OCI-LY1 (cell line): ENCODE measurements at regions not wholly inside any gene's neighbourhood (a gene's known extent, or its start where the extent isn't known, plus 50 kb on each side); places are given as distances from the start of the nearest gene placed in this dataset.

ENCODE experiments used
- H2AFZ ChIP-seq: fragments of 200-600 bp; sonication (generic), shearing (Covaris generic); 2 replicates; pipeline ENCODE4 v1.6.0; 2014; ENCODE audit warnings: antibody characterized with exemption, mild to moderate bottlenecking, low read length
- H3F3A ChIP-seq: fragments of 200-600 bp; sonication (generic), shearing (Covaris generic); 2 replicates; pipeline ENCODE4 v1.6.0; 2014; ENCODE audit warnings: mild to moderate bottlenecking, antibody characterized with exemption, low read length, moderate library complexity; ENCODE audit not compliant: insufficient read depth
- H3K27ac ChIP-seq: fragments of 200-600 bp; sonication (generic); 2 replicates; pipeline ENCODE4 v1.5.1; 2014; ENCODE audit warnings: low read length, mixed run types, mild to moderate bottlenecking, low read depth; ENCODE audit not compliant: poor library complexity, severe bottlenecking
- H3K27me3 ChIP-seq: fragments of 200-600 bp; sonication (generic); 2 replicates; pipeline ENCODE4 v1.6.0; 2014; ENCODE audit warnings: antibody characterized with exemption, mild to moderate bottlenecking, low read length, moderate library complexity; ENCODE audit not compliant: insufficient read depth
- H3K36me3 ChIP-seq: fragments of 200-600 bp; sonication (generic); 2 replicates; pipeline ENCODE4 v1.6.1; 2014; ENCODE audit warnings: mild to moderate bottlenecking, antibody characterized with exemption, low read length, moderate library complexity, mixed read lengths; ENCODE audit not compliant: insufficient read depth
- H3K4me1 ChIP-seq: fragments of 200-600 bp; sonication (generic); 2 replicates; pipeline ENCODE4 v1.5.1; 2014; ENCODE audit warnings: mild to moderate bottlenecking, low read length, moderate library complexity; ENCODE audit not compliant: insufficient read depth, severe bottlenecking
- H3K4me2 ChIP-seq: fragments of 200-600 bp; sonication (generic), shearing (Covaris generic); 2 replicates; pipeline ENCODE4 v1.6.1; 2014; ENCODE audit warnings: low read length
- H3K4me3 ChIP-seq: fragments of 200-600 bp; sonication (generic); 2 replicates; pipeline ENCODE4 v1.5.1; 2014; ENCODE audit warnings: low read length, low read depth, mild to moderate bottlenecking, mixed read lengths; ENCODE audit not compliant: poor library complexity, severe bottlenecking
- H3K79me2 ChIP-seq: fragments of 200-600 bp; shearing (Covaris generic); 2 replicates; pipeline ENCODE4 v1.6.1; 2016; ENCODE audit warnings: mixed run types, low read length, mixed read lengths; ENCODE audit not compliant: insufficient read depth
- H3K9ac ChIP-seq: fragments of 200-600 bp; sonication (generic), shearing (Covaris generic); 2 replicates; pipeline ENCODE4 v1.6.1; 2014; ENCODE audit warnings: mild to moderate bottlenecking, low read length, mixed read lengths
- H3K9me2 ChIP-seq: fragments of 200-600 bp; sonication (generic), shearing (Covaris generic); 2 replicates; pipeline ENCODE4 v1.6.1; 2014; ENCODE audit warnings: low read depth, mild to moderate bottlenecking, low read length, mixed read lengths
- H3K9me3 ChIP-seq: fragments of 200-600 bp; shearing (Covaris generic); 2 replicates; pipeline ENCODE4 v1.6.1; 2014; ENCODE audit warnings: low read length, mixed read lengths
- H4K20me1 ChIP-seq: fragments of 200-600 bp; sonication (generic), shearing (Covaris generic); 2 replicates; pipeline ENCODE4 v1.6.0; 2016; ENCODE audit warnings: mild to moderate bottlenecking, low read length; ENCODE audit not compliant: insufficient read depth
- EZH2 ChIP-seq: fragments of 200-600 bp; sonication (generic), shearing (Covaris generic); IDR thresholded peaks from 2 replicates; pipeline ENCODE4 v1.8.0; 2017; ENCODE audit warnings: borderline replicate concordance, mixed run types, mild to moderate bottlenecking, antibody characterized with exemption, low read length, moderate library complexity, mixed read lengths
- TF ChIP-seq, protein P1 (sequence below): fragments of 200-600 bp; sonication (generic), shearing (Covaris generic); IDR thresholded peaks from 2 replicates; pipeline ENCODE4 v1.5.1; 2017; ENCODE audit warnings: mild to moderate bottlenecking, antibody characterized with exemption, low read length, moderate library complexity, mixed read lengths

DNA sequence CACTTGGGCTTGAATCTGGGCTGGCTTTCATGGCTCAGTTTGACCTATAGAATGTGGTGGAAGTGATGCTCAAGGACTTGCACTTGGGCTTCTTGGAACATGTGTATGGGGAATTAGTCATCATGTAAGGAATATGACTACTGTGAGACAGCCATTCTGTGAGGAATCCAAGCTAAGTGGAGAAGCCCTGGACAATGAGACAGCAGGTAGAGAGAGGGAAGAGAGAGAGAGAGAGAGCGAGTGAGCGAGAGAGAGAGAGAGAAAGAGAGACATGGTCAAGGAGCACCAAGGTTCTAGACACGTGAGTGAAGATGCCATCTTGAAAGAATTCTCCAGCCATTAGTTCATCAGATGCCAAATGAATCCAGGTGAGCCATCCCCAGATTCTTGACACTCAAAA lies 261.6 kb upstream of the SORL1-AS1 start:
- Histone ChIP-seq H3K79me2 (no peaks in the 10 kb centered on the region), H2AFZ (no peak overlapping the region), H3K9me2 (no peaks in the 10 kb centered on the region), H3K36me3 (no peaks in the 10 kb centered on the region), H3F3A (no peaks in the 10 kb centered on the region), H3K9ac (no peak overlapping the region), H3K4me1 (no peaks in the 10 kb centered on the region), H3K4me3 (no peak overlapping the region), H4K20me1 (no peaks in the 10 kb centered on the region), H3K4me2 (no peak overlapping the region), H3K9me3 (no peaks in the 10 kb centered on the region), H3K27me3 (no peaks in the 10 kb centered on the region), H3K27ac (no peak overlapping the region)
- TF ChIP-seq, protein P1, sequence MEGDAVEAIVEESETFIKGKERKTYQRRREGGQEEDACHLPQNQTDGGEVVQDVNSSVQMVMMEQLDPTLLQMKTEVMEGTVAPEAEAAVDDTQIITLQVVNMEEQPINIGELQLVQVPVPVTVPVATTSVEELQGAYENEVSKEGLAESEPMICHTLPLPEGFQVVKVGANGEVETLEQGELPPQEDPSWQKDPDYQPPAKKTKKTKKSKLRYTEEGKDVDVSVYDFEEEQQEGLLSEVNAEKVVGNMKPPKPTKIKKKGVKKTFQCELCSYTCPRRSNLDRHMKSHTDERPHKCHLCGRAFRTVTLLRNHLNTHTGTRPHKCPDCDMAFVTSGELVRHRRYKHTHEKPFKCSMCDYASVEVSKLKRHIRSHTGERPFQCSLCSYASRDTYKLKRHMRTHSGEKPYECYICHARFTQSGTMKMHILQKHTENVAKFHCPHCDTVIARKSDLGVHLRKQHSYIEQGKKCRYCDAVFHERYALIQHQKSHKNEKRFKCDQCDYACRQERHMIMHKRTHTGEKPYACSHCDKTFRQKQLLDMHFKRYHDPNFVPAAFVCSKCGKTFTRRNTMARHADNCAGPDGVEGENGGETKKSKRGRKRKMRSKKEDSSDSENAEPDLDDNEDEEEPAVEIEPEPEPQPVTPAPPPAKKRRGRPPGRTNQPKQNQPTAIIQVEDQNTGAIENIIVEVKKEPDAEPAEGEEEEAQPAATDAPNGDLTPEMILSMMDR, result no peak
- TF ChIP-seq EZH2, result no peak

DNA sequence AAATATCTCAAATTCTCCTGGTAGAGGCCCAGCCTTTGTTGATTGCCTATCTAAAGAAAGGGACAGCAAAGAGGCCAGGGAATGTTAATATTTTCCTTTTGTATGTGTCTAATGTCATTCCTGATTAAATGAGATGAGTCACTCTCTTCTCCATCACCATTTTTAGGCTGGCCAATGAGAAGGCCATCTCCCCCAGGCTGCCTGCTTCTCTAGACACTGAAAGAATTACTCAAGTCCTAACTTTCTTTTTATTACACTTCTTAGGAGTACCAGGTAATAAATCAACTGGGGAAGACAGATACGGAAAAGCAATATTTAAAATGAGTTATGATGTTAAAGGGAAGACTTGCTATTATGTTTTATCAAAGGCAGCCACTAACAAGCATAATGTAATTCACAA lies 259.2 kb upstream of the SORL1-AS1 start:
- H3K79me2 ChIP-seq, result no peaks in the 10 kb centered on the region
- H3K4me3 ChIP-seq, result no peak overlapping the region
- TF ChIP-seq, protein P1, result no peak
- TF ChIP-seq EZH2, result no peak
- H3K4me2 ChIP-seq, result no peak overlapping the region
- H2AFZ ChIP-seq, result no peak overlapping the region
- H3K27me3 ChIP-seq, result no peaks in the 10 kb centered on the region
- no peak overlapping the region for H3K27ac ChIP-seq
- no peaks in the 10 kb centered on the region for H3F3A ChIP-seq
- no peaks in the 10 kb centered on the region for H3K4me1 ChIP-seq
- H3K9ac ChIP-seq, result no peak overlapping the region
- H3K9me2 ChIP-seq, result no peaks in the 10 kb centered on the region
- no peaks in the 10 kb centered on the region for H4K20me1 ChIP-seq
- H3K36me3 ChIP-seq, result no peaks in the 10 kb centered on the region
- H3K9me3 ChIP-seq, result no peaks in the 10 kb centered on the region

DNA sequence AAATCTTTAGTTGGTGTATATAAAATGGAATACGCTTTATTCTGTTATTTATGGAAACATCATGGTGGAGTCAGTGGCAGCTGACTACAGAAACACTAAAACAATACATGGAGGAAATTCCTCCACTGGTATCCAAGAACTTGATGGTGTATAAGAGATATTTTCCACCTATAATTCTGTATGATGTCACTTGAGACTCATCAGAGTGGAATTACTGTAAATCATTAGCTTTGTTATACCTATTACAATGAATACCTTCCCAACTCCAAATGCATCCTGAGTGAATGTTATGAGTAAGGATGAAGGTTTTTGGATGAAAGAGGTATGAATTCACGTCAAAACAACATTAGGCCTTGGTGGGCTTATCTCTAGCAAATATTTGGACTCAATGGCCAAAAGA lies 258.5 kb upstream of the SORL1-AS1 start:
- H3K36me3 ChIP-seq, result no peaks in the 10 kb centered on the region
- H3K4me2 ChIP-seq, result no peak overlapping the region
- no peaks in the 10 kb centered on the region for H3K9me2 ChIP-seq
- no peaks in the 10 kb centered on the region for H3K27me3 ChIP-seq
- H3K79me2 ChIP-seq, result no peaks in the 10 kb centered on the region
- TF ChIP-seq, protein P1, result no peak
- TF ChIP-seq EZH2, result no peak
- H3K4me1 ChIP-seq, result no peaks in the 10 kb centered on the region
- no peaks in the 10 kb centered on the region for H3F3A ChIP-seq
- H2AFZ ChIP-seq, result no peak overlapping the region
- H3K9ac ChIP-seq, result no peak overlapping the region
- H4K20me1 ChIP-seq, result no peaks in the 10 kb centered on the region
- no peak overlapping the region for H3K4me3 ChIP-seq
- H3K9me3 ChIP-seq, result no peaks in the 10 kb centered on the region
- H3K27ac ChIP-seq, result no peak overlapping the region
